Astrocyte (in vitro differentiated cells and primary cell): ENCODE measurements at regions not wholly inside any gene's neighbourhood (a gene's known extent, or its start where the extent isn't known, plus 50 kb on each side); places are given as distances from the start of the nearest gene placed in this dataset.

Source experiments
- DNase-seq: peaks from one replicate; pipeline ENCODE4 v3.0.0-alpha.2; 2010; ENCODE audit warnings: low read depth
- FAIRE-seq: peaks from 2 replicates; lab custom pipeline; 2011; peaks lifted over from hg19 to GRCh38; lab: Jason Lieb, UNC
- H2AFZ ChIP-seq: 2 replicates; pipeline ENCODE4 v1.6.0; 2012; ENCODE audit warnings: low read depth, low read length, inconsistent platforms
- H3K27ac ChIP-seq: 2 replicates; pipeline ENCODE4 v1.5.1; 2011; ENCODE audit warnings: low read depth, low read length, inconsistent platforms
- H3K27me3 ChIP-seq: 2 replicates; pipeline ENCODE4 v1.6.0; 2011; ENCODE audit warnings: low read length, inconsistent platforms; ENCODE audit not compliant: insufficient read depth
- H3K36me3 ChIP-seq: 2 replicates; pipeline ENCODE4 v1.5.1; 2011; ENCODE audit warnings: low read length, inconsistent platforms; ENCODE audit not compliant: insufficient read depth
- H3K4me1 ChIP-seq: 2 replicates; pipeline ENCODE4 v1.5.1; 2011; ENCODE audit warnings: low read length, inconsistent platforms; ENCODE audit not compliant: insufficient read depth
- H3K4me2 ChIP-seq: 2 replicates; pipeline ENCODE4 v1.6.0; 2012; ENCODE audit warnings: low read length, inconsistent platforms
- H3K4me3 ChIP-seq: 2 replicates; pipeline ENCODE4 v1.5.1; 2011; ENCODE audit warnings: low read depth, mild to moderate bottlenecking, low read length, inconsistent platforms; ENCODE audit not compliant: insufficient read depth
- H3K79me2 ChIP-seq: 2 replicates; pipeline ENCODE4 v1.6.0; 2012; ENCODE audit warnings: mild to moderate bottlenecking, low read length, inconsistent platforms; ENCODE audit not compliant: insufficient read depth
- H3K9ac ChIP-seq: 2 replicates; pipeline ENCODE4 v1.6.0; 2012; ENCODE audit warnings: mild to moderate bottlenecking, low read length, inconsistent platforms
- H3K9me3 ChIP-seq: 2 replicates; pipeline ENCODE4 v1.5.1; 2012; ENCODE audit warnings: low read depth, mild to moderate bottlenecking, low read length, inconsistent platforms; ENCODE audit not compliant: insufficient read depth
- H4K20me1 ChIP-seq: 2 replicates; pipeline ENCODE4 v1.6.0; 2012; ENCODE audit warnings: low read length, inconsistent platforms; ENCODE audit not compliant: insufficient read depth
- H3K27ac Mint-ChIP-seq: one replicate; pipeline ENCODE4 v1.8.0; 2021; ENCODE audit warnings: mild to moderate bottlenecking, mixed read lengths; ENCODE audit not compliant: unreplicated experiment
- H3K27me3 Mint-ChIP-seq: one replicate; pipeline ENCODE4 v1.8.0; 2021; ENCODE audit warnings: low read depth, mixed read lengths; ENCODE audit not compliant: unreplicated experiment
- H3K36me3 Mint-ChIP-seq: one replicate; pipeline ENCODE4 v1.8.0; 2021; ENCODE audit warnings: low read depth, mixed read lengths; ENCODE audit not compliant: unreplicated experiment
- H3K4me1 Mint-ChIP-seq: one replicate; pipeline ENCODE4 v1.8.0; 2021; ENCODE audit warnings: low read depth, mixed read lengths; ENCODE audit not compliant: unreplicated experiment
- H3K4me3 Mint-ChIP-seq: one replicate; pipeline ENCODE4 v1.8.0; 2021; ENCODE audit warnings: mild to moderate bottlenecking, moderate library complexity, mixed read lengths; ENCODE audit not compliant: unreplicated experiment
- H3K9me3 Mint-ChIP-seq: one replicate; pipeline ENCODE4 v1.8.0; 2021; ENCODE audit warnings: mild to moderate bottlenecking, mixed read lengths; ENCODE audit not compliant: unreplicated experiment
- CTCF ChIP-seq: IDR thresholded peaks from 2 replicates; pipeline ENCODE4 v1.5.1; 2011; ENCODE audit warnings: low read depth, mild to moderate bottlenecking, inconsistent platforms, low read length, moderate library complexity; ENCODE audit not compliant: insufficient read depth
- EZH2 ChIP-seq: IDR thresholded peaks from 2 replicates; pipeline ENCODE4 v1.6.1; 2012; ENCODE audit warnings: mild to moderate bottlenecking, low read length, inconsistent platforms; ENCODE audit not compliant: insufficient read depth

GRCh38 chrY:8305021-8305420, 1032.2 kb upstream of the TSPY4 start:
- H3K4me2 ChIP-seq: no peak overlapping the region

GRCh38 chrY:8324113-8324512, 1013.2 kb upstream of the TSPY4 start:
- no peak overlapping the region for H3K9ac ChIP-seq
- H3K4me3 Mint-ChIP-seq: no peak overlapping the region
- H3K36me3 ChIP-seq: no peaks in the 10 kb centered on the region
- H3K4me1 Mint-ChIP-seq: no peaks in the 10 kb centered on the region
- no peak overlapping the region for H3K27ac ChIP-seq
- H3K9me3 ChIP-seq: no peaks in the 10 kb centered on the region
- no peaks in the 10 kb centered on the region for H3K36me3 Mint-ChIP-seq
- no peaks in the 10 kb centered on the region for H3K79me2 ChIP-seq
- H2AFZ ChIP-seq: no peak overlapping the region
- no peak for TF ChIP-seq CTCF
- TF ChIP-seq EZH2: no peak
- no peaks in the 10 kb centered on the region for H3K9me3 Mint-ChIP-seq
- no peak overlapping the region for H3K4me2 ChIP-seq
- no peaks in the 10 kb centered on the region for H3K27me3 Mint-ChIP-seq
- no peaks in the 10 kb centered on the region for H3K4me1 ChIP-seq
- no peaks in the 10 kb centered on the region for H4K20me1 ChIP-seq
- no peak overlapping the region for H3K4me3 ChIP-seq
- DNase-seq (no peak), FAIRE-seq (no peak)
- H3K27ac Mint-ChIP-seq: no peak overlapping the region
- no peaks in the 10 kb centered on the region for H3K27me3 ChIP-seq

More at GRCh38 chrY:8305021-8305420, 1032.2 kb upstream of the TSPY4 start:
- no peaks in the 10 kb centered on the region for H3K9me3 ChIP-seq
- no peak overlapping the region for H3K4me3 ChIP-seq
- H4K20me1 ChIP-seq: no peaks in the 10 kb centered on the region
- no peak overlapping the region for H3K27ac ChIP-seq
- no peaks in the 10 kb centered on the region for H3K27me3 Mint-ChIP-seq
- no peaks in the 10 kb centered on the region for H3K36me3 ChIP-seq
- H3K36me3 Mint-ChIP-seq: no peaks in the 10 kb centered on the region
- no peaks in the 10 kb centered on the region for H3K4me1 ChIP-seq
- H3K9me3 Mint-ChIP-seq: peaks cover 2% of the 10 kb centered on the region
- no peak overlapping the region for H3K9ac ChIP-seq
- FAIRE-seq (no peak), DNase-seq (no peak)
- no peak overlapping the region for H3K27ac Mint-ChIP-seq
- H3K79me2 ChIP-seq: no peaks in the 10 kb centered on the region
- no peak overlapping the region for H3K4me3 Mint-ChIP-seq
- TF ChIP-seq CTCF (no peak), EZH2 (no peak)
- no peak overlapping the region for H2AFZ ChIP-seq
- H3K4me1 Mint-ChIP-seq: no peaks in the 10 kb centered on the region
- no peaks in the 10 kb centered on the region for H3K27me3 ChIP-seq

- no peaks in the 10 kb centered on the region for H3K4me1 Mint-ChIP-seq
- FAIRE-seq (no peak), DNase-seq (no peak)
- no peak for TF ChIP-seq CTCF
- no peak for TF ChIP-seq EZH2
- no peak overlapping the region for H3K27ac ChIP-seq
- H3K4me2 ChIP-seq: no peak overlapping the region
- H3K79me2 ChIP-seq: no peaks in the 10 kb centered on the region
- no peaks in the 10 kb centered on the region for H3K36me3 Mint-ChIP-seq
- no peaks in the 10 kb centered on the region for H3K36me3 ChIP-seq
- no peak overlapping the region for H3K4me3 Mint-ChIP-seq
- no peak overlapping the region for H2AFZ ChIP-seq
- no peaks in the 10 kb centered on the region for H3K4me1 ChIP-seq
- H3K9me3 ChIP-seq: no peaks in the 10 kb centered on the region
- H3K27me3 Mint-ChIP-seq: no peaks in the 10 kb centered on the region
- no peaks in the 10 kb centered on the region for H4K20me1 ChIP-seq
- no peak overlapping the region for H3K9ac ChIP-seq
- H3K9me3 Mint-ChIP-seq: no peaks in the 10 kb centered on the region
- no peaks in the 10 kb centered on the region for H3K27me3 ChIP-seq
- no peak overlapping the region for H3K4me3 ChIP-seq
- H3K27ac Mint-ChIP-seq: no peak overlapping the region
Observed at GRCh38 chrY:8326944-8327343, 1010.3 kb upstream of the TSPY4 start.
